Fibroblast of lung (primary cell): ENCODE measurements at regions not wholly inside any gene's neighbourhood (a gene's known extent, or its start where the extent isn't known, plus 50 kb on each side); places are given as distances from the start of the nearest gene placed in this dataset.

Source experiments
- DNase-seq, 2 donors: peaks; one replicate each; pipeline versions ENCODE4 v3.0.0 to v3.0.0-alpha.2; 2010; ENCODE audit warnings: low read depth in 2 of 2
- H2AFZ ChIP-seq: 2 replicates; pipeline ENCODE4 v1.5.1; 2012; ENCODE audit warnings: low read length, control low read depth, inconsistent platforms
- H3K27ac ChIP-seq: 2 replicates; pipeline ENCODE4 v1.5.1; 2011; ENCODE audit warnings: low read length, control low read depth; ENCODE audit not compliant: insufficient read depth
- H3K27me3 ChIP-seq: 2 replicates; pipeline ENCODE4 v1.5.1; 2011; ENCODE audit warnings: mild to moderate bottlenecking, low read length; ENCODE audit not compliant: control insufficient read depth, insufficient read depth
- H3K36me3 ChIP-seq: 2 replicates; pipeline ENCODE4 v1.5.1; 2011; ENCODE audit warnings: low read length; ENCODE audit not compliant: control insufficient read depth, insufficient read depth
- H3K4me1 ChIP-seq: 2 replicates; pipeline ENCODE4 v1.5.1; 2011; ENCODE audit warnings: low read length; ENCODE audit not compliant: control insufficient read depth, insufficient read depth; ENCODE audit errors: extremely low read depth
- H3K4me2 ChIP-seq: 2 replicates; pipeline ENCODE4 v1.5.1; 2011; ENCODE audit warnings: low read length, control low read depth; ENCODE audit not compliant: insufficient read depth; ENCODE audit errors: extremely low read depth
- H3K4me3 ChIP-seq, 4 experiments: fragments of 200-600 bp in 1 of 4; sonication (generic) in 1 of 4; replicated peaks in 1 of 4; 2 replicates each; pipeline ENCODE4 v1.5.1; 2011 to 2016; ENCODE audit warnings: low read length in 4 of 4, low read depth in 3 of 4, mild to moderate bottlenecking in 3 of 4, control low read depth in 2 of 4, inconsistent platforms in 1 of 4, mixed read lengths in 1 of 4; ENCODE audit not compliant: insufficient read depth in 1 of 4; ENCODE audit errors: control extremely low read depth in 1 of 4
- H3K79me2 ChIP-seq: 2 replicates; pipeline ENCODE4 v1.5.1; 2012; ENCODE audit warnings: mild to moderate bottlenecking, low read length, inconsistent platforms; ENCODE audit not compliant: control insufficient read depth, insufficient read depth
- H3K9ac ChIP-seq: 2 replicates; pipeline ENCODE4 v1.5.1; 2011; ENCODE audit warnings: mild to moderate bottlenecking, low read length, control low read depth; ENCODE audit not compliant: insufficient read depth
- H3K9me3 ChIP-seq: 2 replicates; pipeline ENCODE4 v1.5.1; 2012; ENCODE audit warnings: low read depth, low read length; ENCODE audit not compliant: control insufficient read depth, insufficient read depth
- H4K20me1 ChIP-seq: 2 replicates; pipeline ENCODE4 v1.5.1; 2011; ENCODE audit warnings: low read length; ENCODE audit not compliant: control insufficient read depth, insufficient read depth; ENCODE audit errors: extremely low read depth
- CTCF ChIP-seq, 2 donors: IDR thresholded peaks in 1 of 2; conservative IDR thresholded peaks in 1 of 2; 1 replicate in 1 of 2; 2 replicates in 1 of 2; pipeline ENCODE4 v1.5.1; 2011 to 2012; ENCODE audit warnings: low read length in 2 of 2, control low read depth in 1 of 2, inconsistent platforms in 1 of 2, low read depth in 1 of 2, mild to moderate bottlenecking in 1 of 2
- EZH2 ChIP-seq: IDR thresholded peaks from 2 replicates; pipeline ENCODE4 v1.5.1; 2012; ENCODE audit warnings: low read length, control low read depth, mild to moderate bottlenecking; ENCODE audit errors: missing control alignments

- Histone ChIP-seq H3K4me3 (no peak overlapping the region), H3K27me3 (no peaks in the 10 kb centered on the region), H3K36me3 (no peaks in the 10 kb centered on the region), H3K9ac (no peak overlapping the region), H3K9me3 (no peaks in the 10 kb centered on the region), H3K4me2 (no peak overlapping the region), H3K79me2 (no peaks in the 10 kb centered on the region), H3K4me1 (peaks cover 16% of the 10 kb centered on the region), H2AFZ (no peak overlapping the region), H4K20me1 (no peaks in the 10 kb centered on the region), H3K27ac (no peak overlapping the region)
- no peak for DNase-seq
- no peak for TF ChIP-seq CTCF (conservative IDR thresholded peaks at IDR 0.05 in 1 of 2, IDR thresholded peaks at IDR 0.05 in 1 of 2; ENCODE audit: low read depth in 1 of 2, low read length in 2 of 2)
- TF ChIP-seq EZH2, result no peak
Observed at GRCh38 chr1:212166244-212166643, 119.0 kb upstream of the PPP2R5A start.

DNA sequence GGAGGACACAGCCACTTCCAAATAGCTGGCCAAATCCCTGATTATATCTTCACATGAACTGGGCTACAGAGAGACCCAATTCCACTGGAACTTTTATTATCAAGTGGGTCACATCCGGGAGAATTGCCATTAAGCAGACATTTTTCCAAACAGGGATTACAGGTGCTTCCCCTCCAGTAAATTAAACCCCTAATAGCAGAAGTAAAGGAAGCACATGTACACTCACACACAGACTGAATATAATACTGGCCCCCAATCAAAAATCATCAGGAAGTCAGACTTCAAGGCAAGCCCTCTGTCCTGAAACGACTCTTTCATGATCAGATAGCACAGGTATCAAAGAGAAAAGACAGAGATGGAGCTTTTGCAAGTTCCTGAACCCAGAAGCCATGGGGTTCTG lies 118.6 kb upstream of the PPP2R5A start:
- Histone ChIP-seq H3K9me3 (no peaks in the 10 kb centered on the region), H3K9ac (no peak overlapping the region)
- TF ChIP-seq EZH2 (no peak), CTCF (conservative IDR thresholded peaks at IDR 0.05 in 1 of 2, IDR thresholded peaks at IDR 0.05 in 1 of 2; ENCODE audit: low read depth in 1 of 2, low read length in 2 of 2) (no peak)

DNA sequence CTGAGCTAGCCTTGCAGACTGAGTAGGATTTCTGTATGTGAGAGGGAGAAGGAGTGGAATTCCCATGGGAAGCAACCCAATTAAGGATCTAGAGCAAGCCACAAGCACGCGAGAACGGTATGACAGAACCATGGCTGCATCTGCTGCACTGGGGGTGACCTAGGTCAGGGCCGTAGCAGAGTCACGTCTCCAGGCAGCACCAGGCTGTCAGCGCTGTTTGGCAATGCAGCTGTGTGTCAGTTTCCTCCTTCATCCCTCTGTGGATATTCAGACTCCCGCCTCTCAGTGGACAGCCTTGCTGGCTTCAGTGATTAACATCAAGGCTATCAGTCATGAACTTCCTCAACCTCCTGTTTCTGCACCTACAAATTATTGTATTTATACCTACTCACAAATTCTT lies 118.1 kb upstream of the PPP2R5A start:
- Histone ChIP-seq H3K4me1 (peaks cover 13% of the 10 kb centered on the region), H3K9me3 (no peaks in the 10 kb centered on the region), H3K27me3 (no peaks in the 10 kb centered on the region), H3K4me2 (no peak overlapping the region), H3K79me2 (no peaks in the 10 kb centered on the region), H2AFZ (peak overlapping the region; percentile 36), H3K4me3 (no peak overlapping the region), H3K36me3 (no peaks in the 10 kb centered on the region), H3K27ac (no peak overlapping the region), H3K9ac (no peak overlapping the region), H4K20me1 (no peaks in the 10 kb centered on the region)
- DNase-seq, result peak in 1 of 2 donors; percentile 80
- TF ChIP-seq CTCF (conservative IDR thresholded peaks at IDR 0.05 in 1 of 2, IDR thresholded peaks at IDR 0.05 in 1 of 2; ENCODE audit: low read depth in 1 of 2, low read length in 2 of 2), result no peak
- no peak for TF ChIP-seq EZH2

More for the DNA sequence above, 118.6 kb upstream of the PPP2R5A start:
- Histone ChIP-seq H2AFZ (no peak overlapping the region), H4K20me1 (no peaks in the 10 kb centered on the region), H3K4me3 (no peak overlapping the region), H3K27ac (no peak overlapping the region), H3K27me3 (no peaks in the 10 kb centered on the region), H3K4me1 (peaks cover 14% of the 10 kb centered on the region), H3K79me2 (no peaks in the 10 kb centered on the region), H3K4me2 (no peak overlapping the region), H3K36me3 (no peaks in the 10 kb centered on the region)
- no peak for DNase-seq
